ACC112 (cell line): ENCODE measurements at regions not wholly inside any gene's neighbourhood (a gene's known extent, or its start where the extent isn't known, plus 50 kb on each side); places are given as distances from the start of the nearest gene placed in this dataset.

Experiments used
- H2AFZ ChIP-seq: fragments of 200-600 bp; sonication (generic); one replicate; pipeline ENCODE4 v1.6.0; 2017; ENCODE audit warnings: antibody characterized with exemption, low read length; ENCODE audit not compliant: unreplicated experiment
- H3K27ac ChIP-seq: fragments of 200-600 bp; sonication (generic); 2 replicates; pipeline ENCODE4 v1.5.1; 2014; ENCODE audit warnings: low read depth, mild to moderate bottlenecking, antibody characterized with exemption, low read length, moderate library complexity
- H3K27me3 ChIP-seq: fragments of 200-600 bp; sonication (generic); 2 replicates; pipeline ENCODE4 v1.6.1; 2014; ENCODE audit warnings: mild to moderate bottlenecking, antibody characterized with exemption, low read length, moderate library complexity, mixed read lengths; ENCODE audit not compliant: insufficient read depth
- H3K36me3 ChIP-seq: fragments of 200-600 bp; sonication (generic); 2 replicates; pipeline ENCODE4 v1.6.1; 2016; ENCODE audit warnings: mild to moderate bottlenecking, antibody characterized with exemption, low read length, moderate library complexity, mixed read lengths; ENCODE audit not compliant: insufficient read depth
- H3K4me1 ChIP-seq: fragments of 200-600 bp; sonication (generic); one replicate; pipeline ENCODE4 v1.6.1; 2016; ENCODE audit warnings: low read length, mixed read lengths; ENCODE audit not compliant: insufficient read depth, unreplicated experiment, control insufficient read depth
- H3K4me3 ChIP-seq: fragments of 200-600 bp; sonication (generic); 2 replicates; pipeline ENCODE4 v1.5.1; 2014; ENCODE audit warnings: mild to moderate bottlenecking, low read depth, low read length
- H3K79me2 ChIP-seq: fragments of 200-600 bp; sonication (generic); one replicate; pipeline ENCODE4 v1.6.0; 2016; ENCODE audit warnings: low read length; ENCODE audit not compliant: control insufficient read depth, unreplicated experiment, insufficient read depth

GRCh38 chr7:15801551-15801950 lies 115.1 kb upstream of the MEOX2 start:
- Histone ChIP-seq H3K4me3 (no peak overlapping the region; the same call in 1 of the 2 replicates), H2AFZ (peak overlapping the region; percentile 68), H3K27ac (peak overlapping the region; percentile 25; the same call in 1 of the 2 replicates), H3K36me3 (no peaks in the 10 kb centered on the region), H3K4me1 (peaks cover 14% of the 10 kb centered on the region), H3K27me3 (no peaks in the 10 kb centered on the region), H3K79me2 (no peaks in the 10 kb centered on the region)

DNA sequence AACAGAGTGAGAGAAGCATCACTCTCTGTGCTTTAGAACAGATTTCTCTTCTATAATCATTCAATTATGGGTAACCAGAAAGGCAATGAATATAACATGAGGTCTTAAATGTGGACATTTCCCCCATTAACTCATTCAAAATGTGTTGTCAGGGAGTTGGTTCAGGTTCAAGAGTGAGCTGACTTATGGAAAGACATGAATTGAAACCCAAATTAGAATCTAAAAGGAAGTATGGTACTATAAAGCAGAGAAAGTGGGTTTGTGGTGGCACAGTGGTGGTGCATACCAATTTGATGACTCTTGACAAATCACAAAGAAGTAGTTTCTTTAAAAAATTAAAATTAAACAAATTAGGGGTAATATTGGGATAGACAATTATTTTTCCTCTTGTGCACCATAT lies 114.6 kb upstream of the MEOX2 start:
- Histone ChIP-seq H3K36me3 (no peaks in the 10 kb centered on the region), H3K27ac (no peak overlapping the region), H3K27me3 (no peaks in the 10 kb centered on the region), H3K4me1 (peaks cover 14% of the 10 kb centered on the region), H2AFZ (no peak overlapping the region), H3K79me2 (no peaks in the 10 kb centered on the region), H3K4me3 (no peak overlapping the region)

DNA sequence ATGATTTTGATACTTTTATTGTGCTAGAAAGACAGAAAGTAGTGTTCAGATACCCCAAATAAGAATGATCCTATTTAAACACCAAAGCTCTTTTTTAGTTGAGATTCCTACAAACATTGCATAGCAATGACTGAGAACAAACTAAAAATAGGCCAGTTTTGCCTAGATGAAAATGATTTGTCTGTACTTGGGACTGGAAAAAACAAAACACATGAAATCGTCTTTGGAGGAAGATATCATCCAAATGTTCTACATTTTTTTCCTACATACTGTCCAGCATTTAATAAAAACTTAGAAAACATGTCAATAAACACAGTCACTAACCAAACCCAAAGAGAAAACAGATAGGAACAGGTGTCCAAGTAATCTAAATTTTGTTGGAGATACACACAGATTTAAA lies 111.6 kb upstream of the MEOX2 start:
- no peak overlapping the region for H3K27ac ChIP-seq
- no peak overlapping the region for H3K4me3 ChIP-seq
- H3K36me3 ChIP-seq, result no peaks in the 10 kb centered on the region
- H3K4me1 ChIP-seq, result peaks cover 14% of the 10 kb centered on the region
- H2AFZ ChIP-seq, result no peak overlapping the region
- no peaks in the 10 kb centered on the region for H3K79me2 ChIP-seq
- no peaks in the 10 kb centered on the region for H3K27me3 ChIP-seq

DNA sequence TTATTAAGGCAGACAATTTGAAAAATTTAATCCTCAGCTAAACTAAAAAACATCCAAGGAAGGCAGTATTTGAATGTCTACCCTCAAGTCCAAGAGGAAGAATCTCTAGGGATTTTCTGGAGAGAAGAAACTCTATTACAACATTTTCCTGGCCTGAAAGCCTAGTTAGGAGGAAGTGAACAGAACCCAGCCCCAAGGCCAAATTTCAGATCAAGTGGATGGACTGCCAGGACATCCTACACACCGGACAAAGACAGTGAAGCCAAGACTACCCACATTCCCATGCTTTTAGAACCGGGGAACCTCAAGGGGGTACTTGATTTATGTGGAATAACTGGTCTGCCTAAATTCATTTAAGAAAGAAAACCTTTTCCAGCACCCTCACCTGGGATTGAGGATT lies 108.9 kb upstream of the MEOX2 start:
- Histone ChIP-seq H3K27me3 (no peaks in the 10 kb centered on the region), H3K4me1 (no peaks in the 10 kb centered on the region), H3K27ac (no peak overlapping the region), H3K36me3 (no peaks in the 10 kb centered on the region), H3K4me3 (no peak overlapping the region), H3K79me2 (no peaks in the 10 kb centered on the region), H2AFZ (no peak overlapping the region)

DNA sequence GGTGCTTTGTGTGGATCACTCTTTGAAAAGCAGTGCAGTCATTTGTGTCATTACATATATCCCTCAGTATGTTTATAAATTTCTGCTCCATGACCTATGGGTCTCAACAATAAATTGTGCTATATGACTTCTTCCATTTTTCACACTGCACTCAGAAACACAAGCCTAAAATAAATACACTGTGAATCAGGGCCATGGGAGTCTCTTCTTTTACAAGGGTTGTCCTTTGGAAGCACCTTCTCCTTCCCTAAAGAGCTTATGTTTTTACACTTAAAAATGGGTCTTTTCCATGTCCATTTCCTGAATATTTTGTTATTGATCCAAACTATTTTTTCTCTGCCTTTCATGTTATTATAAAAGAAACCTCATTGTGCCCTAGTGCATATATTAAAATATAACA lies 108.3 kb upstream of the MEOX2 start:
- H3K36me3 ChIP-seq, result no peaks in the 10 kb centered on the region
- no peaks in the 10 kb centered on the region for H3K79me2 ChIP-seq
- H2AFZ ChIP-seq, result no peak overlapping the region
- H3K27ac ChIP-seq, result no peak overlapping the region
- no peaks in the 10 kb centered on the region for H3K27me3 ChIP-seq
- no peak overlapping the region for H3K4me3 ChIP-seq
- no peaks in the 10 kb centered on the region for H3K4me1 ChIP-seq

DNA sequence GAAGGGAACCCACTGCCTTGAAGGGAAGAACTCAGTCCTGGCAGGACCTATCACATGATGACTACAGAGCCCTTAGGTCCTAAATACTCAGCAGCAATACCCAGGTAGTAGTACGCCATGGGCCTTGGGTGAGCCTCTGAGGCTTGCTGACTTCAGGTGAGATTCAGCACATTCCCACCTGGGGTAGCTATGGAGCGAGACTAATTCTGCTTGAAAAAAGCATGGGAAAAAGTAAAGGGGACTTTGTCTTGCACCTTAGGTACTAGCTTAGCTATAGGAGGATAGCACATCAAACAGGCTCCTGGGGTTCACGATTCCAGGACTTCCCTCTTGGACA lies 98.2 kb upstream of the MEOX2 start:
- Histone ChIP-seq H3K27ac (no peak overlapping the region), H3K4me3 (no peak overlapping the region), H3K4me1 (no peaks in the 10 kb centered on the region), H3K79me2 (no peaks in the 10 kb centered on the region), H3K27me3 (no peaks in the 10 kb centered on the region), H3K36me3 (no peaks in the 10 kb centered on the region), H2AFZ (no peak overlapping the region)

- Histone ChIP-seq H2AFZ (no peak overlapping the region), H3K27ac (no peak overlapping the region), H3K27me3 (no peaks in the 10 kb centered on the region), H3K36me3 (no peaks in the 10 kb centered on the region), H3K79me2 (no peaks in the 10 kb centered on the region), H3K4me3 (no peak overlapping the region), H3K4me1 (no peaks in the 10 kb centered on the region)
Observed at GRCh38 chr7:15783987-15784693, 97.7 kb upstream of the MEOX2 start.

GRCh38 chr7:15782656-15783055 lies 96.2 kb upstream of the MEOX2 start:
- no peaks in the 10 kb centered on the region for H3K36me3 ChIP-seq
- H3K79me2 ChIP-seq, result no peaks in the 10 kb centered on the region
- no peak overlapping the region for H2AFZ ChIP-seq
- no peaks in the 10 kb centered on the region for H3K27me3 ChIP-seq
- no peak overlapping the region for H3K4me3 ChIP-seq
- no peak overlapping the region for H3K27ac ChIP-seq
- H3K4me1 ChIP-seq, result no peaks in the 10 kb centered on the region

- no peaks in the 10 kb centered on the region for H3K36me3 ChIP-seq
- H3K27me3 ChIP-seq, result no peaks in the 10 kb centered on the region
- H3K4me1 ChIP-seq, result no peaks in the 10 kb centered on the region
- no peaks in the 10 kb centered on the region for H3K79me2 ChIP-seq
- H2AFZ ChIP-seq, result no peak overlapping the region
- no peak overlapping the region for H3K27ac ChIP-seq
- no peak overlapping the region for H3K4me3 ChIP-seq
Observed at GRCh38 chr7:15781944-15782343, 95.5 kb upstream of the MEOX2 start.

GRCh38 chr7:15780271-15780670 lies 93.8 kb upstream of the MEOX2 start:
- H3K4me3 ChIP-seq, result no peak overlapping the region
- no peaks in the 10 kb centered on the region for H3K27me3 ChIP-seq
- H2AFZ ChIP-seq, result no peak overlapping the region
- no peak overlapping the region for H3K27ac ChIP-seq
- no peaks in the 10 kb centered on the region for H3K79me2 ChIP-seq
- no peaks in the 10 kb centered on the region for H3K36me3 ChIP-seq
- H3K4me1 ChIP-seq, result no peaks in the 10 kb centered on the region

- no peak overlapping the region for H3K4me3 ChIP-seq
- H3K79me2 ChIP-seq, result no peaks in the 10 kb centered on the region
- H2AFZ ChIP-seq, result no peak overlapping the region
- no peaks in the 10 kb centered on the region for H3K36me3 ChIP-seq
- no peaks in the 10 kb centered on the region for H3K4me1 ChIP-seq
- no peak overlapping the region for H3K27ac ChIP-seq
- no peaks in the 10 kb centered on the region for H3K27me3 ChIP-seq
Observed at GRCh38 chr7:15778191-15778590, 91.7 kb upstream of the MEOX2 start.
